ENCODE measurements at regions not wholly inside any gene's neighbourhood (a gene's known extent, or its start where the extent isn't known, plus 50 kb on each side); places are given as distances from the start of the nearest gene placed in this dataset.

GRCh38 chr3:7847021-7847420 lies 654.6 kb upstream of the LMCD1 start:
- H3K27ac ChIP-seq (replicated peaks): no peak overlapping the region
- no peak for DNase-seq (ENCODE audit: low read depth in 1 of 2, low spot score in 1 of 2)
- TF ChIP-seq CTCF (IDR thresholded peaks at IDR 0.05; ENCODE audit: insufficient read depth, low read length): no peak
- TF ChIP-seq SPI1 (IDR thresholded peaks at IDR 0.05; ENCODE audit: borderline replicate concordance, low read depth): no peak
- no peak for TF ChIP-seq POLR2AphosphoS5 (IDR thresholded peaks at IDR 0.05; ENCODE audit: low read depth)
- no peak for TF ChIP-seq REST (IDR thresholded peaks at IDR 0.05; ENCODE audit: insufficient replicate concordance, low read depth)
- no peak for TF ChIP-seq GABPA (IDR thresholded peaks at IDR 0.05; ENCODE audit: low read depth)
- H3K27me3 ChIP-seq (ENCODE audit: insufficient read depth, poor library complexity, severe bottlenecking): no peaks in the 10 kb centered on the region
- no peak overlapping the region for H3K4me3 ChIP-seq (replicated peaks; ENCODE audit: insufficient read depth, low read length)

GRCh38 chr3:7847521-7847920 lies 654.1 kb upstream of the LMCD1 start:
- Histone ChIP-seq H3K27ac (replicated peaks) (no peak overlapping the region), H3K4me3 (replicated peaks; ENCODE audit: insufficient read depth, low read length) (no peak overlapping the region), H3K27me3 (ENCODE audit: insufficient read depth, poor library complexity, severe bottlenecking) (no peaks in the 10 kb centered on the region)
- TF ChIP-seq GABPA (IDR thresholded peaks at IDR 0.05; ENCODE audit: low read depth) (no peak), REST (IDR thresholded peaks at IDR 0.05; ENCODE audit: insufficient replicate concordance, low read depth) (no peak), POLR2AphosphoS5 (IDR thresholded peaks at IDR 0.05; ENCODE audit: low read depth) (no peak), SPI1 (IDR thresholded peaks at IDR 0.05; ENCODE audit: borderline replicate concordance, low read depth) (no peak), CTCF (IDR thresholded peaks at IDR 0.05; ENCODE audit: insufficient read depth, low read length) (no peak)
- DNase-seq (ENCODE audit: low read depth in 1 of 2, low spot score in 1 of 2): no peak

GRCh38 chr3:7854266-7854665 lies 647.4 kb upstream of the LMCD1 start:
- TF ChIP-seq REST (IDR thresholded peaks at IDR 0.05; ENCODE audit: insufficient replicate concordance, low read depth): no peak
- no peak for TF ChIP-seq POLR2AphosphoS5 (IDR thresholded peaks at IDR 0.05; ENCODE audit: low read depth)
- TF ChIP-seq GABPA (IDR thresholded peaks at IDR 0.05; ENCODE audit: low read depth): no peak
- TF ChIP-seq CTCF (IDR thresholded peaks at IDR 0.05; ENCODE audit: insufficient read depth, low read length): no peak
- TF ChIP-seq SPI1 (IDR thresholded peaks at IDR 0.05; ENCODE audit: borderline replicate concordance, low read depth): no peak
- Histone ChIP-seq H3K27me3 (ENCODE audit: insufficient read depth, poor library complexity, severe bottlenecking) (no peaks in the 10 kb centered on the region), H3K27ac (replicated peaks) (no peak overlapping the region), H3K4me3 (replicated peaks; ENCODE audit: insufficient read depth, low read length) (no peak overlapping the region)
- DNase-seq (ENCODE audit: low read depth in 1 of 2, low spot score in 1 of 2): no peak

All from HL-60 (cell line).